ENCODE measurements at regions not wholly inside any gene's neighbourhood (a gene's known extent, or its start where the extent isn't known, plus 50 kb on each side); places are given as distances from the start of the nearest gene placed in this dataset.

DNA sequence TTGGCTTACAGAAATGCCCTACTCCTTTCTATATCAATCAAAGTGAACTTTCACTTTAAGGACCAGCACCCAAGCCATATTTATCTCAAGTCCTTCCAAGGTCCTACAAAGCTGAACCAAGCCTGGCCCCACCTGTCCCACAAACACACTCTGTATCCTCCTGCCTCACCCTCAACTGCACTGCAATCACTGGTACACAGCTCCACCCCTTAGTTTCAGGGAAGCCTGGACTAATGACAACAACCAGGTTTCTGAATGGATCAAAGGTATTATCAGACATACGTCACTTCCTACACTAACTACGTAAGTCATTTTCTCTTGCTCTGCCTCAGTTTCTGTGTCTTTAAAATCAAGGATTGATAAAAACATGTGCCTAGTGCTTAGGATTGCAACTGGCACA is 205.6 kb upstream of the HS3ST1 start:
- no peak for TF ChIP-seq POLR2A (IDR thresholded peaks at IDR 0.05)
- TF ChIP-seq, protein P1, sequence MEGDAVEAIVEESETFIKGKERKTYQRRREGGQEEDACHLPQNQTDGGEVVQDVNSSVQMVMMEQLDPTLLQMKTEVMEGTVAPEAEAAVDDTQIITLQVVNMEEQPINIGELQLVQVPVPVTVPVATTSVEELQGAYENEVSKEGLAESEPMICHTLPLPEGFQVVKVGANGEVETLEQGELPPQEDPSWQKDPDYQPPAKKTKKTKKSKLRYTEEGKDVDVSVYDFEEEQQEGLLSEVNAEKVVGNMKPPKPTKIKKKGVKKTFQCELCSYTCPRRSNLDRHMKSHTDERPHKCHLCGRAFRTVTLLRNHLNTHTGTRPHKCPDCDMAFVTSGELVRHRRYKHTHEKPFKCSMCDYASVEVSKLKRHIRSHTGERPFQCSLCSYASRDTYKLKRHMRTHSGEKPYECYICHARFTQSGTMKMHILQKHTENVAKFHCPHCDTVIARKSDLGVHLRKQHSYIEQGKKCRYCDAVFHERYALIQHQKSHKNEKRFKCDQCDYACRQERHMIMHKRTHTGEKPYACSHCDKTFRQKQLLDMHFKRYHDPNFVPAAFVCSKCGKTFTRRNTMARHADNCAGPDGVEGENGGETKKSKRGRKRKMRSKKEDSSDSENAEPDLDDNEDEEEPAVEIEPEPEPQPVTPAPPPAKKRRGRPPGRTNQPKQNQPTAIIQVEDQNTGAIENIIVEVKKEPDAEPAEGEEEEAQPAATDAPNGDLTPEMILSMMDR (IDR thresholded peaks at IDR 0.05), result no peak
- TF ChIP-seq EP300 (IDR thresholded peaks at IDR 0.05), result no peak
